Stimulated activated CD4-positive, alpha-beta T cell treated with anti-CD3 and anti-CD28 coated beads, Interleukin-12 subunit alpha, Interleukin-12 subunit beta, amount 100 ng/mL, for 48 hours (primary cell): ENCODE measurements at regions not wholly inside any gene's neighbourhood (a gene's known extent, or its start where the extent isn't known, plus 50 kb on each side); places are given as distances from the start of the nearest gene placed in this dataset.

Experiments
- DNase-seq, 3 donors: peaks; one replicate each; pipeline ENCODE4 v3.0.0-alpha.2; 2020; ENCODE audit warnings: low read depth in 2 of 3, low spot score in 1 of 3

DNA sequence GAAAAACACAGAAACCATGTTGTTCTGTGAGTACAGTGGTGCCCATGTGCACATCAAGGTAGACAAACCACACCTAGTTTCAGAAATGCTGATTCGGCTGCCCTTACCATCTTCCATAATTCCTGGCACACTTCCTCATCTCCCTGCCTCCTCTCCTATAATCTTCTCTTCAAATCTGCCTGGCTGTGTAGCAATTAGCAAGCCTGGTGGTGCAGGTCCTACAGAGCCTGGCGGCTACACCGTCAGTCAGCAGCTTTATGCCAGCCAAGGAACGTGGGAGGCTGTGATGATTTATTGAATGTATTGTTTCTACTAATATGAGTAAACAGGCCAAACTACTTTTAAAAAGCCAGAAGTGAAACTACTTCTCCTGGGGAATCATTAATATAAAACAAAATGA, 106.8 kb downstream of the SEMA6D start:
- DNase-seq, result no peak

DNA sequence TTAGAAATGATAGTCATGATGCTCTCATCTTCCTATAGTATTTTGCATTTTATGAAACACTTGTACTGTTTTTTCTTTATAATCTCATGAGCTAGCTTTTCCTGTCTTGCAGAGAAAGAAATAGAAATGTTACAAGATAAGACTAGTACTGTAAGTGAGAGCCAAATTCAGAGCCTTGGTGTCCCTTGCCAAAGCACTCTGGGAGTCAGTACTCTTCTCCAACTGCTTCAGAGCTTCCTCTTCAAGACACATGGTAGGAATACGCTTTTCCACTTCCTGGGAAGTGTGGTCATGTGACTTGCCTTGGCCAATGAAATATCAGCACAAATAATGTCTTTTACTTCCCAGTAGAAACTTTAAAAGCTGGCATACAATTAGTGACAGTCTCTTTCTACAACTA, 112.4 kb downstream of the SEMA6D start:
- no peak for DNase-seq

DNA sequence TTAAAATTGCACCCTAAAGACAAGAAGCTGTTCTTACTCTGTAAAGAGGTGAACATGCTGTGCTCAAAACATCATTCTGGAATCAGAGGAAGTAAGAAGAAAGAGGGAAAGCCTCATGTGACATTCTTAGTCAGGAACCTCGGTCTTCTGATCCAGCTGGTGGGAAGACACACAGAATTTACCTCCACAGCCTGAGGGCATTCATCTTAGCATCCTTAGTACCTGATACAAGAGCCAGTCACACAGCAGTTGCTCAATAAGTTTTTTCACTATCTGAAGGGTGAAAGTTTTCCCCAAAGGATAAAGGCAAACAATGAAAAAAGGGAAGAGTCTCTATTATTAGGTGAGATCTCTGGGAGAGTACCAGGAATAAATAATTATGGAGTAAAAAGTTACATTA, 116.8 kb downstream of the SEMA6D start:
- no peak for DNase-seq

DNA sequence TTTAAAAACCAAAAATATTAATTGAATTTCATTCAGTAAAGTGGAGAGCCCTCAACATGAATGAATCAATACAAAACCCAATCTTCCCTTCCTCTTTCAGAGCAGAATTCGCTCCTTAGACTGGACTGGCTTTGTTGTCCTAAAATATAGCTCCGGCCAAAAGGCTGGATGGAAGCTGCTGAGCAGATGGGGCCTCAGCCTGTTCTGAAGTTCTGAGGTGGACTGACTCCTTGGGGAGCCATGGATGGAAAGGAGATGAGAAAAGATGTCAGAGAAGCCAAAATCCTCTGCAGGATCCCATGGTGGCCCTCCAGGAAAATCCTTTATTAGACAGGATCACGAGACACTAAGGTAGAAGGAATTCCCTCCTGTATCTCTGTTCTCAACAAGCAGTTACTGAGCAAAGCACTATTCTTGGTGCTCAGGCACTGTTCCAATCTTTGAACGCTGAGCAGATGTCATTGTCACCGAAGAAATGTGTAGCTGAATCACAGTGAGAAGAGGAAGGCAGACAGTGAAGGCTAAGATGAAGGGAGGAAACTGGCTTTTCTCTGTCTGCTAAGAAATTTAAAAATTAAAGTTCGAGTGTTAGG, 122.0 kb downstream of the SEMA6D start:
- DNase-seq, result no peak

DNA sequence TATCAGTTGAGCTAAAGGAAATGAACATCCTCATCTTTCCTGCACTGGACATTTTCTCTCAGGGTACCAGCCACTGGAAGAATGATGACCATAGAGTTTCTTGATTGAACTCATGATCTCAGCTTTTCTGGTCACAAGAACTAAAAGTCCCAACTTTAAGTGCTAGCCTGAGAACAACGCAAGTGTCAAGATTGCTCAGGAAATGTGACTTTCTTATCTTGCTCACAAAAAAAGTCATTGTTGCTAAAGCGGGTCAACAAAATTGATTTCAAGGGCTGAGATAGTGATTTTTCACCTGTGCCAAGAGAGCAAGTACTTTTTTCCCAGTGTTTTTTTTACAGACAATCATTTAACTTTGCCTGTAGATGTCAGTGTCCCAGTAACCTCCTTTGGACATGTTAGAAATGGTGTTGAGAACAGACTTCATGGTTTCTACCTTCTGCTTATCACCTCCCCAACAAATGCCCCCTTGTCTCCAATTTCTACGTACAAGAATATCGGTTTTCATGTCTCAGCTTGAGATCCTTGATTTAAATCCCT, 125.9 kb downstream of the SEMA6D start:
- DNase-seq, result no peak

DNA sequence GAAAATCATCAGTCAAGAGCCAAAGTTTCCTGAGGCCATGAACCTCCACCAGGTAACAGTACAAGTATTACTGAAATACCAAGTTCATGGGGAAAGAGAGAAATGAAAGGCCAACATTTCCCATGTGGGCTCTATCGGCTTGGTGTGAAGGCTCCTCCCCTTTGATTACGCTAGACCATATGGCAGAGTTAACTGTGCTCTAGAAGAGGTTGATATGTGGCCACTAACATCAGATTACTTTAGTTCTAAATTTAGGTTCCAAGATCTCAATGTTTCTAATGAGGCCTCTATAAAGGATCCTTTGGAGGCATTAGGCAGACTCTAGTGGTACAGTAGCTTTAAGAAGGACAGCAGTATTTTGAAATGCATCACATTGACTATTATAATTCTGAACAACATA, 127.1 kb downstream of the SEMA6D start:
- DNase-seq, result no peak

DNA sequence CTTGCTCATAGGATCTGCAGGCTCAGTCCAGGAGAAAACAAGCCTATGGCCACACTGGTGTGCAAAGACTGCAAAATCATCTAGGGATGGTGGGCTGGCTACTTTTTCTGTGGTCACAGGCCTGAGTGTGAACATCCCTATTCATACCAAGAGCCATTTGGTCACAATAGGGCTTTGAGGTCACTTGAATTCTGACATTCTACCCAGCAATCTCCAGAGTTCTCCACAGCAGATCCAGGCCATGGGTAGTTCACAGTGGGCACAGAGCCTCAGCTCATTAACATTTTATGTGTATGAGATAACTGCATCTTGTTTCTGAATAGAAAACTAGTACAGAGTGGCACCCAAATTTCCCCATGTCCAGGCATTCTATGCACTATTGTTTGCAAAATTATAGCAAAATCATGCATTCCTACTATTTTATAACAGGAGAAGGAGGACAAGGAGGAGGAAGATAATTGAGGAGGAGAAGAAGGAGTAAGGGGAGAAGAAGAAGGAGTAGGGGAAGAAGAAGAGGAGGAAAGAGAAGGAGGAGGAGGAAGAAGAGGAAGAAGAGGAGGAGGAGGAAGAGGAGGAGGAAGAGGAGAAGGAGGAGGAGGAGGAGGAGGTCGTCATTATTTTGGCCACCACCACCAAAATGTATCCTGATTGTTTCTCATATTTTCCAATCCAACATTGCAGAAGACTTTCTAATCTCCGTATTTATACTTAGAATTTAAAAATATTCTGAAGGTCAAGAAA, 129.0 kb downstream of the SEMA6D start:
- DNase-seq, result no peak

DNA sequence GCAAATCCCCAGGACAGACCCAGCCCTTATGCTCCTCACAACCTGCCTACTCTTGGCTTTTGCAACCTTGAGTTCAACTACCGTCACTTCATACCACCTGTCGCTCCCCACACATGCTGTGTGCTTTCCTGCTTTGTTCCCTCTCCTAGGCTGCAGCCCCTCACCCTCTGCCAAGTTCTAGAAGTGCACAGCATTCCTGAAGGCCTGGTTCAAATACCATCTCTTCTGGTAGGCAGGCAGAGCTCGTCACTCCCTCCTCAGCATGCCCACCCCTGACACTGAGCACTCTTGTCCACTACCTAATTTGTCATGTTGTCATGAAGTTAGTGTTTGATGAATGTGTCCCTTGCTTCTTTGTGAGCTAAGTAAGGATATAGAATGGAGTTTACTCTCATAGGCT, 129.6 kb downstream of the SEMA6D start:
- DNase-seq, result no peak

DNA sequence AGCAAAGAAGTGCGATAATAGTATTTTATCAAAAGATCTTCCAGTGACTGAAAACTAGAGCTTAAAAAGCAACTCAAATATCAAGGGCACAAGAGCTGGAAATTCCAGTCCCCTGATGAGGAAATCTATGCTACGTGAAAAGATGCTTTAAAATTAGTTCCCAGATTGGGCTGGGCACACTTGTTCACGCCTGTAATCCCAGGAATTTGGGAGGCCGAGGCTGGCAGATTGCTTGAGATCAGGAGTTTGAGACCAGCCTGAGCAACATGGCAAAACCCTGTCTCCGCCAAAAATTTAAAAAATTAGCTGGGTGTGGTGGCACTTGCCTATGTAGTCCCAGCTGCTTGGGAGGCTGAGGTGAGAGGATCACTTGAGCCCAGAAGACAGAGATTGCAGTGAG, 138.8 kb downstream of the SEMA6D start:
- no peak for DNase-seq

DNA sequence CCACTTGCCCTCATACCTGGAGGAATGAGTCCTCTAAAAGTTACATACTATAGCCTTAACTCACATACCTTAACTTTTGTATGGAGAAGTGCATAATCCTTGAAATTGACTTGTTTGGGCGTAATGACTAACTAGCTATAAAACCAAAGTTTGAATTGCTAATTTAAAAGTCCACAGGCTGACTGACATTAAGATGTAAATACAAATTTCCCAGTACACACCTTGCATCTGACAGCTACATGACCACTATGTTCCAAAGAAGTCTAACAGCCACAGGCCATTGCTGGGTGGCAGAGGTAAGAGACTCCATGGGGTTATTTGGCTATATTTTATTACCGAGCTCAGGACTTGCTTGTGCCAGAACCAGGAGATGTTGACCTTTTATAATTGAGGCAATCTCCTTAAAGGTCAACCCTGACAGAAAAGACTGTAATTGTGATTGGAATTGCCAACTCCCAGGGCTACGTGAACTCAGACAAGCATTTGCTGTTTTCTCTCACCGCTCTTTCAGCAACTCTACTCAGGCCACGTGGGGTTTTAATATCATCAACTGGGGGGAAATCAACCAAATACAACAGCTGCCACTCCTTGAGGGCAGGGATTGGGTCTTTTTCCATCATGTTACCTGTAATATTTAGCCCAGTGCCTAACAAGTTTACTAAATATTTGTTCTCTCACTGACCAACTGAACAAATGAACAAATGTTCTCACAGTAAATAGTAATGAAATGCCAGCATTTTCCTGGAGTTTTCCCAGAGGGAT, 139.9 kb downstream of the SEMA6D start:
- DNase-seq, result no peak

DNA sequence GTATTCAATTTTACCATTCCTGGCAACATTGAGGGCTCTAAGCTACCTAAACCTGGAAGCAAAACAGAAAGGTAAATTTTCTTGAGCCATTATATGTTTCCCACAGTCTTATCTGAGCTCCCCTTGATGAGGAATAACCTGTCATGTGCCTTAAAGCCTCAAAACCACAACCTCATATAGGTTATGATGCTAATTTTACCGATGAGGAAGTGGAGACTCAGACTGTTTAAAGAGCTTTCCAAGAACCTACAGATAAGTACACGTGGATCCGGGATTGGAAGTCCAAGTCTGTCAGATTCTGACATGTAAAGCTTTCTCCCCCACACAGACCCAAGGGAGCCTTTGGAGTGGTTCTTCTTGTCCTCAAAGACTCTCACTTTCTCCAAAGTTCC, 140.5 kb downstream of the SEMA6D start:
- no peak for DNase-seq

DNA sequence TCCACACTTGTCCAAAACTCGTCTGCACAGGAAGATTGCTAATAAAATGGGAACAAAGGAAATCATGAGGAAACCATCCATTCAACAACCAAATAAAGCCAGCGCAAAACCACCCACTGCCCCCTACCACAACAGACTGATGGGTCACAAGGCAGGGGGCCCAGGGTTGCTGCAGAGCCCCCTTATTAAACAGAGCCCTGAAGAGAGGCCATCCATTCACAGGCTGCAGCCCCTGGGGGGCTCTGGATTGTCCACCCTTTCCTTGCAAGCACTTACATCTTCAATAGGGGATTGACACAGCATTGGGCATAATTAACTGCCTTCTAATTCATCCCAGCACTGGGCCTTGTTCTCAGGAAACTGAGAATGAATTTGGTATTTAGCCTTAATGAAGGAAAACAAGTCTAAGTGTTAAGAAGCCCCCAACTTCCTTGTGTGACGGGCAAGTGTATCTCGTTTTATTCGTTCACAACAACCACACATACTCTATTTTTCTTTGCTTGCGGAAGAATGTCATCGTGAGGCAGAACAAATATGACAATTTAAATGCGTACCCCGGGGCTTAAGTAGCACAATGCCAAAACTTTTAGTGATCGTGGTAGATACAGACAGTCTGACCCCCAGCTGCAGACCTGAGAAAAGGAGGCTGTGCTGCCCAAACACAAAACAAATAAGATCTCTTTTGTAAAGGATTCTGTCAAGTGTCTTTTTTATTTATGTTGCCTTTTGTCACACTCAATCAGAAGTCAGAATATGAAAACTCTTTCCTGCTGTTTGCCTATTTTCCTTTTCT, 144.0 kb downstream of the SEMA6D start:
- no peak for DNase-seq

DNA sequence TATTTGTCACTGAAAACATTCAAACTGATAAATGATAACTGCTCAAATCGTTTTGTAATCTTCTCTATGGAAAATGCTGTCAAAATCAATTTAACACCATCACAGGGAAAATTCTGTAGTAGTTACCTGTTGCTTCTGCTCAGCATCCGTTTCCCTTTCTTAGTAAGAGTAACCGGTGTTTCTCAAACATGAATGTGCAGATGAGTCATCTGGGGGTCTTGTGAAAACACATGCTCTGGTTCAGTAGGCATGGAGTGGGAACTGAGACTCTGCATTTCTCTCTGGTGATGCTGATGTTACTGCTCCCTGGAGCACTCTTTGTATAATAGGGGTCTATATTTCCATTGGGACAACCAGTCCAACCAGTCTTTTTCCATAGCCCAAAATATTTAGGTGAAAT, 145.1 kb downstream of the SEMA6D start:
- DNase-seq, result no peak

DNA sequence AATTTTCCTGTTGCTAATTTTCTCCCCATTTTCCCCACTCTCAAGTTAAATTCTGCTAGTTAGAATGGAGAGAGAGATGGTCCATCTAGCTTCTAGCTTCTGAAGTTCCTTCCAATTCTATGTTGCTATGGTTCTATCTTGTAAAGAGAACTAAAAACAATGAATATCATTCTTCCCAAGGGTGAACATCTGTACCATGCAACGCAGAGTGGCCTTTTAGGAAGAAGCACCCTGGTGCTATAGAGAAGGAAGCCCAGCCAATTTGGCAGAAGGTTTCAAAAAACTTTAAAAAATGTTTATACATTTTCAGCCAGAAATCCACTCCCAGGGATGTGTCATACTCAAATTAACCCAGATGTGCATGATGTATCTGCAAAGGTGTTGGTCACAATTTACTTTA, 149.1 kb downstream of the SEMA6D start:
- DNase-seq, result no peak

DNA sequence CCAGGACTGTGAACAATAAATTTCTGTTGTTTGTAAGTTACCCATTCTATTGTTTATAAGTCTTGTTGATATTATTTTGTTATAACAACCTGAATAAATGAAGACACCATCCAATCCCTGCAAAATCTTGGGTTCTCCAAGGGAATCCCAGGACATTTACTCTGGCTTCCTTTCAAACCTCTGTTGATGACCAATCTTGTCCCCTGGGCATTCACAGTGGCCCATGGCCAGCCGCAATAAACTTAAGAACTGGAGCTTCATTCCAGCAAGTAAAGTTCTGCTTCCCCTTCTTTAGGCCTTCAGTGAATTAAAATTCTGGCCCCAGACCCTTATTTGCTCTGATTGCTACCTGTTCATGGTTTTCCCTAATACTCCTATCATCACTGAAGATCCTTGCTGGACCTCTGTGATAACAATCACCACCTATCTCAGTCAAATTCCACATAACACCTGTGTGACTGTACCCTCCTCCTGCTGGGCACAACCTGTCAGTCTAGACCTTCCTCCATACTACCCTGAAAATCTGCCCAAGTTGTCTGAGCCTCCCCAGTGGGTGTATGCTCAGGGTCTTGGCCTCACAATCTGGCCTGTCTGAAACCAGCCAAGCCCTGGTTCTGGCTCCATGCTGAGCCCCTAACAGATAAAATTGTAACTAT, 153.1 kb downstream of the SEMA6D start:
- no peak for DNase-seq

DNA sequence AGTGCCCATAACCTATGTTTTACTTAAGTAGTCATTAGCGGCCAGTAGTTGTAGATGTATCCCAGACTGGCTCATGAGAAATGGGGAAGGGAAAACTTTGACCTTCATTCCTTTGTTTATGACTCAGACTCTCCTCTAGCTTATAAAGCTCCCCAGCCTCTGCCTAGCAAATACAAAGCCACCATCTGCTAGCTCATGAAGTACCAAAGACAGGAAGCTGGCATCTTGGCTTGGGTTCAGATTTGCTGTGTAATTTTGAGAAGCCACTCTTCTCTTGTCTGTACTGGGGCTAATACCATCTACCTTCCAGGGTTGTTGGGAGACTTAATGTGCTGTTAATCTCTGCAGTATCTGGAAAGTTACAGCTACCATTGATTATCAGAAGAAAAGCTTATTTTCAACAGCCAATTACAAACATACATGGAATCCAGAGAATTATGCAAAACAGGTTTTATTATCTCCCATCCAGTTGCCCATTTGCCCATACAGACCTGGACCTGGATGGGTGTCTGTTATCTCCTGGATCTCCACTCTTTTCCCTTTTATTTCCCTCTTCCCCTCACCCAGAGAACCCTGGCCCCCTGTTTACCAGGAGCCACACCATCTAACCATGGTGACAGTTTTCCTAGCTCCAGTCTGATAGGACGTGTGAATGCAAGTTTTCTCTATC, 153.8 kb downstream of the SEMA6D start:
- no peak for DNase-seq

DNA sequence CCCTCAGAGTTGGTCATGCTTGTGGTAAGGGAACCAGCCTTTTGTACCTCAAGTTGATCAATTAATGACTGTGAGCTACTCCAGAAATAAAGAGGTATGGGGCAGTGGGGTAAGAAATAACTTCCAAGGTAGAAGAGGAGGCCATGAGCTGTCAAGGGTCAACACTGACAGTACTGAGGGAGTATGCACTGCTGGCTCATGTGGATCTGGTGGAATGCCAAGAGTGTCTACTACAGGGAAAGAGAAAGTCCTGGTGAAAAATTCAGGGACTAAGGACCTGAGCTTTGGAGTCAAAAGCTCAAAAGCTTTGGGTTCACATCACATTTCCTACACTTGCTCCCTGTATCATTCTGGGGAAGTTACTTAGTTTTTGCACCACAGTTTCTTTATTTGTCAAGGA, 154.9 kb downstream of the SEMA6D start:
- DNase-seq, result no peak

DNA sequence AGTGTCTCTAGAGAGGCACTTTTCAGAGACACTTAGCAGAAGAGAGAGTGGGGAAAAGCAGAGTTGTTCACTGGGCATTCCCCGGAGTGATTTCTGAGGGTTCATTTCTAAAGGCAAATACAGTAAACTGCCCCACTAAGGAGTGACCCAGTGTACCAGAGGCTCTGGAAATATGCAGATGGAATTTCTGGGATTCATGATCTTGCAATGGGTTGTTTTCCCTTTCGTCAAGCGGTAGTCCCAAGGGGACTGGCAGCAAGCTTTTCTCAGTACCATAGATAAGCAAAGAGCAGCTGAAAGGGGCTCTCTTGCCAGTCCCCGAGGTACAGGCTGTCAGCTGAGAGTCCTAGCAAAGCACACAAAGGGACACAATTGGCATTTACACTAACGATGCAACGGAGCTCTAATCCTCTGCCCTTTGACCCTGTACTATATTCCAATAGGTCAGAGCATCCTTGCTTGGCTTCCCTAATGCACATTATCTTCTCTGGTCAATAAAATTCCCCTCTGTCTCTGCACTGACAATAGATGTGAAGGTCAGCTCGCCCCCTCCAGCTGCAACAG, 155.6 kb downstream of the SEMA6D start:
- no peak for DNase-seq

DNA sequence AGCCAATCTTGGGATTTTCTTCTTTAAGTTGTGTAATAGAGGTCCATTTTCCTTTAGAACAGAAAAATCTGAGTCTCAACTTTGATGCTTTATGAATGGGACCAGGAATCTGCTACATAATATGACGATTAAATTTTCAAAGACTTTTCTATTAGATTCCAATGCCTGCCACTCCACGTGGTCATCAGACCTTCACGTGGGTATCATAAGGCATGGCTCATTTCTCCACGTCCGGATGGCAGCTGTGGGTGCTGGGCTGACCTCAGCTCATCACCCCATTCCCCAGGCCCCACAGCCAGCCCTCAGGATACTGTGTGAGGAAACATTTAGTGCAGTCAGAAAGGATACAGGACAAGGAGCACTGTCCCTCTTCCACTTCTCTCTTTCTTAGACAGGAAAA, 159.7 kb downstream of the SEMA6D start:
- DNase-seq, result no peak

DNA sequence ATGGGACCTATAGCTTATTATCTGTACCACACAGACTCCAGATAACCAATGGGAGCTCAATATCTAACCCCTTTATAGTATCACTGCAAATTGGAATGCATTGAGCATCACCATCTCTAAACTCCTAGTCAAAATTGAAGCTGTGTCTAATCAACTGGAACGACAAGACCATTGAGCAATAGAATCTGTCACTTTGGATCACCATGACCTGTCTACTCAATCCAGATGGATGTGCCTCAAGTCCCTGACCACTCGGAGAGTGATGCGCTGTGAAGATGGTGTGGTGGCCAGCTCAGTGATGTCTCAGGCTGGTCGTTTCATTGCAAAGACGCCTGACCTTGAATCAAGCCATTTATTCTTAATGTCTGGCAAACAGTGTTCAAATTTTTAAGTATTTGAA, 160.5 kb downstream of the SEMA6D start:
- DNase-seq, result no peak
